ENCODE measurements at regions not wholly inside any gene's neighbourhood (a gene's known extent, or its start where the extent isn't known, plus 50 kb on each side); places are given as distances from the start of the nearest gene placed in this dataset.

GRCh38 chr17:53278466-53278865 is 544.3 kb upstream of the KIF2B start:
- no peak for TF ChIP-seq CTCF (IDR thresholded peaks at IDR 0.05; ENCODE audit: low read depth, low read length)
- TF ChIP-seq EZH2phosphoT487 (IDR thresholded peaks at IDR 0.05; ENCODE audit: low read depth): no peak
